ENCODE measurements at regions not wholly inside any gene's neighbourhood (a gene's known extent, or its start where the extent isn't known, plus 50 kb on each side); places are given as distances from the start of the nearest gene placed in this dataset.

DNA sequence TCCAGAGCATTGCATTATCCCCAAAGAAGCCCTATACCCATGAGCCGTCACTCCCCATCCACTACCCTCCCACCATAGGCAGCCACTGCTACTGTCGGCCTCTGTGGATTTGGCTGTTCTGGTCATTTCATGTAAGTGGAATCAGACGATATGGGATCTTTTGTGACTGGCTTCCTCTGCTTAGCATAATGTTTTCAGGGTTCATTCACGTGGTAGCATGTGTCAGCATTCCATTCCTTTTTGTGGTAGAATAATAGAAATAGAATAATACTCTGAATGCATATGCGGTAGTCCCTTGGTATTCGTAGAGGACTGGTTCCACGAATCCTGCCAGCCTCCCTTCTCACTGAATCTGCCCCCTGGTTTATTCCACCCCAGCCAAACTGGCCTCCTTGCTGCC, 402.6 kb upstream of the SULF2 start:
- Histone ChIP-seq H3K9me3 (replicated peaks) (no peaks in the 10 kb centered on the region), H3K4me3 (no peak overlapping the region), H3K27me3 (replicated peaks) (no peaks in the 10 kb centered on the region), H3K36me3 (no peaks in the 10 kb centered on the region), H3K4me1 (replicated peaks) (peaks cover 25% of the 10 kb centered on the region), H3K27ac (no peak overlapping the region)
- peak; percentile 59 to 64 for DNase-seq (ENCODE audit: low read depth in 1 of 2, low spot score in 2 of 2)

DNA sequence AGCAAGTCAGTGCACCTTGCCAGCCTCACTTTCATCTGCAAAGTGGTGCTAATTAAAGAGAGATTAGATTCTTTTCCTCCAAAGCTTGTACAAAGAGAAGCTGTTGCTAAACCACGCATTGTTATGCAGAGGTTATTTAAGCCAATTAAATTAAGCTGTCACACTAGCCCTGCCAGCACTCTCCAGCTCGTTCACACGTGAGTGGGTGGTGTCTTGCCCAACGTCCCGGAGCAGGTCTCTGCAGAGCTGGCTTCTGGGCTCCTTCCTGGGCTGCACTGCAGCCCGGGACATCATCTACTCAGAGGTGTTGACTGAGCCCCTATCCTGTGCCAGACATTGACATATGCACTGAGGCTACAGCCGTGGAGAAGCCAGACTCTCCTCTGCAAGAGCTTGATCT, 401.6 kb upstream of the SULF2 start:
- no peak for DNase-seq (ENCODE audit: low read depth in 1 of 2, low spot score in 2 of 2)
- Histone ChIP-seq H3K27ac (no peak overlapping the region), H3K4me1 (replicated peaks) (peaks cover 25% of the 10 kb centered on the region), H3K4me3 (no peak overlapping the region), H3K27me3 (replicated peaks) (no peaks in the 10 kb centered on the region), H3K36me3 (no peaks in the 10 kb centered on the region), H3K9me3 (replicated peaks) (no peaks in the 10 kb centered on the region)

DNA sequence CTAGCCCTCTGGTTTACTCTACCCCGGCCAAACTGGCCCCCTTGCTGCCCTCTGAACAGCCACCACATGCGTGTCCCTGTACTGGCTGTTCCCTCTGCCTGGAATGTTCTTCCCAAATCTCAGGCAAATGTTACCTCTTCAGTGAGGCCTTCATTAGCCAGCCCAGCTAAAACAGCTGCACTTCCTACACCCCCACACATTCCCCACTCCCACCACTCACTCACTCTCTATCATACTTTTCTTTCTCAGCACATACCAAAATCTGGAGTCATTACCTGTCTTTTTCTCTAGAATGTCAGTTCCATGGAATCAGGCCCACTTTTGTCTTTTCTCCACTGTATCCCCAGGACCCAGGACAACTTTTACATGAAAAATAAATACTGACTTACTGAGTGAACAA, 401.2 kb upstream of the SULF2 start:
- Histone ChIP-seq H3K27me3 (replicated peaks) (no peaks in the 10 kb centered on the region), H3K4me1 (replicated peaks) (peaks cover 26% of the 10 kb centered on the region), H3K36me3 (no peaks in the 10 kb centered on the region), H3K4me3 (no peak overlapping the region), H3K9me3 (replicated peaks) (no peaks in the 10 kb centered on the region), H3K27ac (no peak overlapping the region)
- DNase-seq (ENCODE audit: low read depth in 1 of 2, low spot score in 2 of 2), result no peak

DNA sequence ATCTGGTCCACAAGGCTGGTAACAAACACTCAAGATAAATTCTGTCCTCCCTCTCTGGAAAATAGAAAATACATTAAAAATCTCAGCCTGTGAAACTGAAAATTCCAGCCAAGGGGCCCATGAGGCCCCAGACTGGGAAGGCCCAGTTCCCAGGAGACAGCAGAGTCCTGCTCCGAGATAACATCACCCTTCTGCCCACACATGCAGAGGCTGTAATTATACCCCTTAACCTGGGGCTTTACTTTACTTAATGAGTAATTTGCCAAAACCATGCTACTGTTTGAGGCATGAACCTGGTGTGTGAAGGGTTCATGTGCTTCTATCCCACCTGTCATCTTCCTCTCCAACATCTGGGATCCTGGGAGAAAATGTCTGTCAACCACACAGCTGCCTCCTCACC, 398.9 kb upstream of the SULF2 start:
- H3K36me3 ChIP-seq, result no peaks in the 10 kb centered on the region
- DNase-seq (ENCODE audit: low read depth in 1 of 2, low spot score in 2 of 2), result no peak
- H3K27ac ChIP-seq, result no peak overlapping the region
- no peaks in the 10 kb centered on the region for H3K9me3 ChIP-seq (replicated peaks)
- no peak overlapping the region for H3K4me3 ChIP-seq
- no peaks in the 10 kb centered on the region for H3K27me3 ChIP-seq (replicated peaks)
- peaks cover 47% of the 10 kb centered on the region for H3K4me1 ChIP-seq (replicated peaks)

DNA sequence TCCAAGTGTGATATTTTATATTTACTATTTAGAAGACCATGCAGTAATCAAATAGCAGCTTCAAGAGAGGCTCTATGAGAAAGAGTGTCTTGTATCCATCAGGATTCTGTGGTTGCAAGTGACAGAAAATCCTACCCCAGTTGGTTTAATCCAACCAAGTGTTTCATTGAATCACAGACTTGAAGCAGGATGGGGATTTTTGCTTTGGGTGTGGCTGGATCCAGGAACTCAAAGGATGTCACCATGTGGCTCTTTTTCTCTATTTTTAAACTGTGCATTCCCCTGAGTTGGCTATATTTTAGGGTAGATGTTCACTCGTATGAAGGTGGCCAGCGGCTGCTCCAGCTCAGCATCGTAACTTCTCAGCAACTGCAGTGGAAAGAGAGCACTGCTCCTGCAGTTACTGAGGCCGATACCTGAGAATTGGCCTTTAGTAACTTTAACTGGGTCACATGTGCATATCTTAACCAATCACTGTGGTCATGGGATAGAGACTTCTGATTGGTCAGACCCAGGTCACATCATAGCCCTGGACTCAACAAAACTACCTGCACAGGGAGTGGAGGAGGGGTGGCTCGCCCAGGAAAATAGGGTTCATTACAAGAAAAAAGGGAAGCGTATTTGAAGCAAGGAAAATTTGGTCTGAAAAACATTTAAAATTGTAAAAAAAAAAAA, 396.1 kb upstream of the SULF2 start:
- Histone ChIP-seq H3K27me3 (replicated peaks) (no peaks in the 10 kb centered on the region), H3K27ac (no peak overlapping the region), H3K4me3 (no peak overlapping the region), H3K36me3 (no peaks in the 10 kb centered on the region), H3K9me3 (replicated peaks) (no peaks in the 10 kb centered on the region), H3K4me1 (replicated peaks) (peaks cover 24% of the 10 kb centered on the region)
- DNase-seq (ENCODE audit: low read depth in 1 of 2, low spot score in 2 of 2), result no peak

DNA sequence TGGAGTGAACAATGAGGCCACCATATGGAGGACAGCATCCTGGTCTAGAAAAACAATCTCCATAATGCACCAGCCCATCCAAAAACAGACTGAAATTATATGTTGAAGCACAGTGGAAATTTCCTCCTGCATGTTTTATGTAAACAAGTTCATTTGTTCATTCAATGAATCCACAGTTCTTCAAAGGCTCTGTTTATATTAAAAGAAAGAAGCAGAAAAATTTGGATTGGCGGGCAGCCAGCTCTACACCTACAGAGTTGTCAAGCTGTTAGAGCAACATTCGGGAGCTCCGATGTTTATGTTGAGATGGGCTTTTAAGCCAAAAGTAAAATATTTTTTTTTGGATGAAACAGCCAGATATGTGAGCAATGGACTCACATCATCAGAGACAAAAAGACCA, 395.3 kb upstream of the SULF2 start:
- Histone ChIP-seq H3K9me3 (replicated peaks) (no peaks in the 10 kb centered on the region), H3K36me3 (no peaks in the 10 kb centered on the region), H3K4me1 (replicated peaks) (peaks cover 24% of the 10 kb centered on the region), H3K4me3 (no peak overlapping the region), H3K27me3 (replicated peaks) (no peaks in the 10 kb centered on the region), H3K27ac (peak overlapping the region; percentile 33)
- peak; percentile 79 to 81 for DNase-seq (ENCODE audit: low read depth in 1 of 2, low spot score in 2 of 2)

DNA sequence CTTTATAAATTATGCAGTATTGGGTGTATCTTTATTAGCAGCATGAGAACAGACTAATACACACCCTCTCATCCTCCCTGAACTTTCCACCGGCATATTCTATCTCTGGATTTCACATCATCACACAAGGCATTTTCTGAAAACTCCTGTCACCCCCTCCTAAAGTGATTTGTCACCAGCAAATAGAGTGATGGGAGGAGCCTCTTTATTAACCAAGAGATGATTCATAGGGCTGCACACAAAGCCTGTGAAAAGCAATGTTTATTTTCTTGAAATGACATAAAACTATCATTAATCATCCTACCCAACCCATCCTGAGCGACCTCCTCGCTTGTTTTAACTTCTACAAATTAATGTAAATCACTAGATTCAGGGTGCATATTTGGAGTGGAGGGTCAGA, 394.7 kb upstream of the SULF2 start:
- H3K4me3 ChIP-seq, result no peak overlapping the region
- peak overlapping the region; percentile 33 for H3K27ac ChIP-seq
- no peaks in the 10 kb centered on the region for H3K9me3 ChIP-seq (replicated peaks)
- H3K36me3 ChIP-seq, result no peaks in the 10 kb centered on the region
- H3K27me3 ChIP-seq (replicated peaks), result no peaks in the 10 kb centered on the region
- peak in 1 of 2 experiments; percentile 74 for DNase-seq (ENCODE audit: low read depth in 1 of 2, low spot score in 2 of 2)
- H3K4me1 ChIP-seq (replicated peaks), result peaks cover 24% of the 10 kb centered on the region

DNA sequence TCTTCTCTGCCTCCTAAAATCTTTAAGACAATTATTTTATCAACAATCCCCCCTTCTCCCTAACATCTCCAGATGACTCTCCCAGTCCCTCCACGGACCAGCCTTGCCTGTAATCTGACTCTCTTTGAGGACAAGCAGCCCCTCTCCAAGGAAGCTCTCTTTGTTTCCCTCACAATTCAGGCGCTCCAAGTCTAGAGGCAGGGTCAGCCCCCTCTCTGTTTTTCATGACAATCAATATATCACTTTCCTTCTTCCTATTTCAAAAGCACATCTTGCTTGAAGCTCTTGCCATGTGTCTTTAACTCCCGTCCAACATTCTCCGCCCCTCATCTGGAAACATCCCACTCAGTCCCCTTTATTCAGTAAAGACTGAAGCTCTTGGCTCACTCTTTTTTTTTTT, 393.4 kb upstream of the SULF2 start:
- Histone ChIP-seq H3K27ac (no peak overlapping the region), H3K36me3 (no peaks in the 10 kb centered on the region), H3K4me1 (replicated peaks) (peaks cover 24% of the 10 kb centered on the region), H3K27me3 (replicated peaks) (peaks cover 3% of the 10 kb centered on the region; the same call in 1 of the 2 replicates), H3K4me3 (no peak overlapping the region), H3K9me3 (replicated peaks) (no peaks in the 10 kb centered on the region; the same call in 1 of the 2 replicates)
- DNase-seq (ENCODE audit: low read depth in 1 of 2, low spot score in 2 of 2), result no peak

DNA sequence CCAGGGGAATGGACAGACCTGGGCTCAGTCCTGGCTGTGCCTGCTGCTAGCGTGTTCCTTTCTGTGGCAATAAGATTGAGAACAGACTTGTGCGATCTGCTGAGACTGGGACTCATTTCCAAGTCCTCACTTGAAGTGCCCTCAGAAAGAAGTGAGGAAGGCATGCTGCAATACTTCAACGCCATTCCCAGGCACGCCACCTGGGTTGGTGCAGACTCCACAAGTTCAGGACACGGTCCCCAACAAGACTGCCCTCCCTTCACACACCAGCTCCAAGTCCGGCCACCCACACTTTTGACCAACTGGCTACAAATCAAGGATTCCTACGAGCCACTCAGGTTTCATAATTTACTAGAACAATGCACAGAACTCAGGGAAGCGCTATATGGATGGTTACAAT, 391.8 kb upstream of the SULF2 start:
- no peak for DNase-seq (ENCODE audit: low read depth in 1 of 2, low spot score in 2 of 2)
- no peaks in the 10 kb centered on the region for H3K36me3 ChIP-seq
- H3K4me1 ChIP-seq (replicated peaks), result peaks cover 24% of the 10 kb centered on the region
- peaks cover 7% of the 10 kb centered on the region for H3K27me3 ChIP-seq (replicated peaks)
- no peaks in the 10 kb centered on the region; the same call in 1 of the 2 replicates for H3K9me3 ChIP-seq (replicated peaks)
- no peak overlapping the region for H3K4me3 ChIP-seq
- H3K27ac ChIP-seq, result no peak overlapping the region

DNA sequence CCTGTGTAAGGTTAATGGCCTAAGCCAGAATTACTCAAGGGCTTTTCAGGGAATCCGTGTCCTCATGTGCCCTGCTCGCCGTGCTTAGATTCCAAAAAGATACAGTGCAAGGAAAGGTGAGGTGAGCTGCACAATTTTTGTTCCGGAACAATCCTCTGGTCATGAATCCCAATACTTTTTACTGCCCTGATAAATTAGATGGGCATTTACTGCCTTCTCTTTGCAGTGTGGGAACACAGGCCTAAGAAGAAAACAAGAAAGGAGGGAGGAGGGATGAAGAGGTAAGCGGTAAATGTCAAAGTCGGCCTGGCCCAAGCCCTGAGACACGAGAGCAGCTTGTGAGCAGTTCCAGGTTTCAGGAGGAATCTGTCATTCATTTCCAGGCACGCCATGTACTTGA, 390.9 kb upstream of the SULF2 start:
- peaks cover 7% of the 10 kb centered on the region for H3K27me3 ChIP-seq (replicated peaks)
- peaks cover 19% of the 10 kb centered on the region for H3K4me1 ChIP-seq (replicated peaks)
- H3K4me3 ChIP-seq, result no peak overlapping the region
- no peaks in the 10 kb centered on the region; the same call in 1 of the 2 replicates for H3K9me3 ChIP-seq (replicated peaks)
- H3K36me3 ChIP-seq, result no peaks in the 10 kb centered on the region
- H3K27ac ChIP-seq, result no peak overlapping the region
- no peak for DNase-seq (ENCODE audit: low read depth in 1 of 2, low spot score in 2 of 2)

DNA sequence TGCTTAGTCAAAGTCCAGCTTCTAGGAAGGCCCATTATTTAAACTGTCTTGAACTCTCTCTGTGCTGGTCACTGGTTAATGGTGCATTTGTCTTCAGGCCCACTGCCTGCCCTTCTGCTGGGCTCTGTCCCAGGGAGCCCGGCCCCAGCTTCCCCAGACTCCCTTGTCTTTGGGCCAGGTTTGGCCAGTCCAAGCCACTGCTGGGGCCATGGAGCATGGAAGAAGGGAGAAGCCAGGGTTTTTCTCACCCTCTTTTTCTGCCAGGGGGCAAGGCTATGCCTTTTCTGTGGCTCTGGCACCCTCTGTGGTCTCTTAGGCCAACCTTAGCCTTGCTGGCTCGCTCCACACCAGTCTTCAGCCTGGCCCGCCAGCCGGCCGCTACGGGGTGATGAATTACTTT, 390.0 kb upstream of the SULF2 start:
- no peak overlapping the region for H3K27ac ChIP-seq
- no peak overlapping the region for H3K4me3 ChIP-seq
- H3K36me3 ChIP-seq, result no peaks in the 10 kb centered on the region
- peaks cover 10% of the 10 kb centered on the region for H3K27me3 ChIP-seq (replicated peaks)
- DNase-seq (ENCODE audit: low read depth in 1 of 2, low spot score in 2 of 2), result no peak
- H3K4me1 ChIP-seq (replicated peaks), result peaks cover 10% of the 10 kb centered on the region
- no peaks in the 10 kb centered on the region; the same call in 1 of the 2 replicates for H3K9me3 ChIP-seq (replicated peaks)

DNA sequence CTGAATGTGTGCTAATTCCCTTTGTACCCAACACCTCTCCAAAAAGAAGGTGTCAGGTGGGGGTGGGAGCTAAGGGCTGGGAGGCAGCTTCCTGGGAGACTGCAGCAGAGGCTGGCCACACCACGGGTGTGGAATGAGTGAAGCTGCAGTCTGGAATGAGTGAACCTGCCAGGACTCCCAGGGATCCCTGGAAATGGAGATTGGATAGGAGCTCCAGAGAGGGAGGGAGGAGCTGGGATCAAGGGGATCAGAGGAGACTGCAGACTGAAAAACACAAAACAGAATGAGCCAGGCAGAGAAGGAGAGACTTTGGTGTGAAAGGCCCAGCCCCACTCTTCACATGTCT, 387.0 kb upstream of the SULF2 start:
- no peak for DNase-seq (ENCODE audit: low read depth in 1 of 2, low spot score in 2 of 2)
- no peaks in the 10 kb centered on the region; the same call in 1 of the 2 replicates for H3K9me3 ChIP-seq (replicated peaks)
- H3K4me1 ChIP-seq (replicated peaks), result no peaks in the 10 kb centered on the region

DNA sequence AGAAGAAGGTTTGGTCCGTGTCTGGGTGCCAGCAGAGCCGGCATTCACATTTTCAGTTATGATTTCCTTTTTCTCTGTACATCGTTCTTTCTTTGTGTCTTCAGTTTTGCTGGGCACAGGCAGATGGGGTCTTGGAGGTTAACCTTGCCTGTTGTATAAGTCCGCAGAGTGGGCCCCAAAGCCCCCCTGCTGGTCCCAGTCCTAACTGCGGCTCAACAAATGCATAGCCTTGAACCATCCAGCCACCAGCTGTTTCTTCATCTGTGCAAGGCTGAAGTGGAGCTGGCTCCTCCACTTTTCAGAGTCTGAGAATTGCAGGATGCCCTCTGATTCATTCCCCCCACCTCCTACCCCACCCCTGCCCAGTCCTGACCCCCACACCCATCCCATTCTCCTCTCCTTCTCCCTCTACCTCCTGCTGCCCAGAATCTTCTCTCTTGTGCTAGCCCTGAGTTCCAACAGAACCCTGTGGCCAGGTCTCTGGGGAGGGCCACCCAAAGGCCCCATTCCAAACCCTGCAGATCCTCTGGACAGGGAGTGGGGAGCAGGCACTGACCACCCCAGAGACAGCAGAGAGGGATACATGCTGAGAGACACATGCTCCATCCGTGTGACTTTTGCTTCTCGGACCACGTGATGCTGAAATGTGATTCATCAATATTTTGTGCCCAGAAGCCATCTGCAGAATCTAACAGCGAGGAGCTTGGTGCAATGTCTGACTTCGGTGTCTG, 386.5 kb upstream of the SULF2 start:
- DNase-seq (ENCODE audit: low read depth in 1 of 2, low spot score in 2 of 2), result no peak
- no peak overlapping the region for H3K27ac ChIP-seq

More for the DNA sequence above, 387.0 kb upstream of the SULF2 start:
- no peak overlapping the region for H3K27ac ChIP-seq
- peaks cover 10% of the 10 kb centered on the region for H3K27me3 ChIP-seq (replicated peaks)
- H3K4me3 ChIP-seq, result no peak overlapping the region
- H3K36me3 ChIP-seq, result no peaks in the 10 kb centered on the region

DNA sequence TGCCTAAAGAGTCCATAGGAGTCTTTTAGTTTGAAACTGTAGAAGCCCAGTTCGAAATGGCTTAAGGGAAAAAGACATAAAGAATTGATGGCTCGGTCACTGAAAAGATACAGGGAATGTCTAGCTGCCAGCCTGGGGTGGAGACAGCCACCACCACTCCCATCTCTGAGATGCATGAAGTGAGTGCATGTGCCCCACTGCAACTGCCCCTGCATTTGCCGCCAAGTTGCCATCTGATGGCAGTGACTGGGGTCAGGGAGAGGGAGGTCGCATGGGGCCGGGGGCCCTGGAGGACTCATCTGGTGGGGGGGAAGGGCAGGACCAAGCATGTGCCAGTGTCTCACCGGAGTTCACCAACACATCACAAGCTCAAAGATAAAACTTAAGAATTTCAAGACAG, 385.8 kb upstream of the SULF2 start:
- Histone ChIP-seq H3K4me1 (replicated peaks) (peaks cover 4% of the 10 kb centered on the region), H3K9me3 (replicated peaks) (no peaks in the 10 kb centered on the region; the same call in 1 of the 2 replicates), H3K27ac (no peak overlapping the region), H3K4me3 (no peak overlapping the region), H3K36me3 (no peaks in the 10 kb centered on the region), H3K27me3 (replicated peaks) (peaks cover 14% of the 10 kb centered on the region)
- DNase-seq (ENCODE audit: low read depth in 1 of 2, low spot score in 2 of 2), result no peak

More for the DNA sequence above, 386.5 kb upstream of the SULF2 start:
- Histone ChIP-seq H3K36me3 (no peaks in the 10 kb centered on the region), H3K4me3 (no peak overlapping the region), H3K4me1 (replicated peaks) (no peaks in the 10 kb centered on the region), H3K9me3 (replicated peaks) (no peaks in the 10 kb centered on the region; the same call in 1 of the 2 replicates), H3K27me3 (replicated peaks) (peaks cover 14% of the 10 kb centered on the region)

All from SJSA1 (cell line).